ENCODE measurements at regions not wholly inside any gene's neighbourhood (a gene's known extent, or its start where the extent isn't known, plus 50 kb on each side); places are given as distances from the start of the nearest gene placed in this dataset.
"Not testable (repeated sequence)": the region's sequence is repeated elsewhere in the genome, so short reads cannot be mapped to it uniquely, and the experiment has no call there.

DNA sequence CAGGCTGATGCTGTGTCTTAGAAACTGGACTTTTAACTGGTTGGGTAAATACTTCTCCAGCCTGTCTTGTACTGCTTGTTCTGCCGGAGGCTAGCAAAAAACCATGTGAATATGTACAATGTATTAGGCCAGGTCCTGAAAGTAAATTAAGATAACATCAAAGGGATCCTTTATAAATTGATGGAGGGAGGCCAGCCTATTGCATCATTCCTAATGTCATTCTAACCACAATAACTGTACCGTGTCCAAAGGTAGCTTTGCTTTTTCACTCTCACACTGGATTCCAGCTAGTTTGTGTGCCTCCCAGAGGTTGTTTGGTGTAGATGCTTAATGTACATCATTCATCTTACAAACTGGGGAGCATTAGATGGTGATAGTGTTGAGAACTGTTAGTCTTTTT, 91.2 kb upstream of the SEM1 start:
- TF ChIP-seq, protein P1, sequence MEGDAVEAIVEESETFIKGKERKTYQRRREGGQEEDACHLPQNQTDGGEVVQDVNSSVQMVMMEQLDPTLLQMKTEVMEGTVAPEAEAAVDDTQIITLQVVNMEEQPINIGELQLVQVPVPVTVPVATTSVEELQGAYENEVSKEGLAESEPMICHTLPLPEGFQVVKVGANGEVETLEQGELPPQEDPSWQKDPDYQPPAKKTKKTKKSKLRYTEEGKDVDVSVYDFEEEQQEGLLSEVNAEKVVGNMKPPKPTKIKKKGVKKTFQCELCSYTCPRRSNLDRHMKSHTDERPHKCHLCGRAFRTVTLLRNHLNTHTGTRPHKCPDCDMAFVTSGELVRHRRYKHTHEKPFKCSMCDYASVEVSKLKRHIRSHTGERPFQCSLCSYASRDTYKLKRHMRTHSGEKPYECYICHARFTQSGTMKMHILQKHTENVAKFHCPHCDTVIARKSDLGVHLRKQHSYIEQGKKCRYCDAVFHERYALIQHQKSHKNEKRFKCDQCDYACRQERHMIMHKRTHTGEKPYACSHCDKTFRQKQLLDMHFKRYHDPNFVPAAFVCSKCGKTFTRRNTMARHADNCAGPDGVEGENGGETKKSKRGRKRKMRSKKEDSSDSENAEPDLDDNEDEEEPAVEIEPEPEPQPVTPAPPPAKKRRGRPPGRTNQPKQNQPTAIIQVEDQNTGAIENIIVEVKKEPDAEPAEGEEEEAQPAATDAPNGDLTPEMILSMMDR (IDR thresholded peaks at IDR 0.05; ENCODE audit: control extremely low read depth, extremely low read depth, low read depth, missing control alignments) = no peak
- CTCF ChIA-PET = no interaction called here
- POLR2A ChIA-PET = no interaction called here
- no peak for DNase-seq (ENCODE audit: extremely low spot score)

DNA sequence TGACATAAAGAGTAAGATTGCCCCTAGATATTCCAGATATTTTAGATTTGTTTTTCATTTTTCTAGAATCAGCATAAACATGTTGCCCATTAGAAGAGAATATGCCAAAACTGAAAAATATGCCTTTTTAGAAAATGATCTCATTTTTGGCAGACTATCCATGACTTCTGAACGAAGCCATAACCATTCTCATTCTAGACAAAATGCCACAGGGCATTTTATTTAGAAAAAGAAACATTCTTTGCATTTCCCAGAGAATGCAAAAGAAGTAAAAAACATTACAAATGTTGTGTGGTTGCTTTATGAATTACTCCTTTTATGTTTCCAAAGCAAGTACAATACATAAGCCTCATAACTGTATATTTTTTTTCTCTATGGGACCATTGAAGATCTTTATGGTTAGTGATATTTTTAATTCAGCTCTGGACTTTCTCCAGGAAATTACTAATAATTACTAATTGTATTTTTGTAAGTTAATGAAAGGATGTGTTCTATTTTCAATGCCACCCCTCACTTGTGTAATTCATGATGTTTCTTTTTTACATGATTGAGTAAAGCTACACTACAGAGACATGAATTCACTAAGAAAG, 109.6 kb upstream of the SEM1 start:
- DNase-seq (ENCODE audit: extremely low spot score) = no peak
- TF ChIP-seq, protein P1 (IDR thresholded peaks at IDR 0.05; ENCODE audit: control extremely low read depth, extremely low read depth, low read depth, missing control alignments) = no peak
- CTCF ChIA-PET = no interaction called here
- POLR2A ChIA-PET = no interaction called here

DNA sequence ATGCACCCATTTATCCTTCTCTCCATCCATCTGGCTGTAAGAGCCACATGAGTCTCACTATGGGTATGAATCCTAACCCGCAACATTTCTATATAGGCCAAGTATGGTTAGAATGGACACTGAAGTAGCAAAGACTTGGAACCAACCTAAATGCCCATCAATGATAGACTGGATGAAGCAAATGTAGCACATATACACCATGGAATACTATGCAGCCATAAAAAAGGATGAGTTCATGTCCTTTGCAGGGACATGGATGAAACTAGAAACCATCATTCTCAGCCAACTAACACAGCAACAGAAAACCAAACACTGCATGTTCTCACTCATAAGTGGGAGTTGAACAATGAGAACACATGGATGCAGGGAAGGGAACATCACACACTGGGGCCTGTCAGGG, 111.5 kb upstream of the SEM1 start:
- POLR2A ChIA-PET; DNase-seq (ENCODE audit: extremely low spot score); CTCF ChIA-PET: not testable (repeated sequence)

DNA sequence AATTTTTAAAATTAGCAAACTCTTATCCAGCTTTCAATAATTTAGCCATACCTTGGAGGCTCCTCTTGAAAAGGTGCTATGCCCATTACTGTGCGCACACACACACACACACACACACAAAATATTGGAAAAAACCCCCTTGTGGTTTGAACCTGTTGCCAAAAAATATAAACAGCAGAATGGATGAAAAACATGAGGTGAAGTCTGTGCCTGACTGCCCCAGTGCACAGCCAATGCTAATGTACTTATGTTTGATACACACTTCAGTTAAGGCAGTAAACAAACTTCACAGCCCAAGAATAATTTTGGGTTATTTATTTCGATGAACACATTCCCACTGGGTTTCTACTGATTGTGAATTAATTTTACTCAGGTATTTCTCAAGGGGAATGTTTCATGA, 113.2 kb upstream of the SEM1 start:
- TF ChIP-seq, protein P1 (IDR thresholded peaks at IDR 0.05; ENCODE audit: control extremely low read depth, extremely low read depth, low read depth, missing control alignments) = no peak
- no peak for DNase-seq (ENCODE audit: extremely low spot score)
- ChIA-PET CTCF (interaction anchor here (1.2 kb wide), 1 partner anchor 9 kb away, joined by 4 read pairs; no protein-coding TSS in a partner anchor), POLR2A (no interaction called here)

DNA sequence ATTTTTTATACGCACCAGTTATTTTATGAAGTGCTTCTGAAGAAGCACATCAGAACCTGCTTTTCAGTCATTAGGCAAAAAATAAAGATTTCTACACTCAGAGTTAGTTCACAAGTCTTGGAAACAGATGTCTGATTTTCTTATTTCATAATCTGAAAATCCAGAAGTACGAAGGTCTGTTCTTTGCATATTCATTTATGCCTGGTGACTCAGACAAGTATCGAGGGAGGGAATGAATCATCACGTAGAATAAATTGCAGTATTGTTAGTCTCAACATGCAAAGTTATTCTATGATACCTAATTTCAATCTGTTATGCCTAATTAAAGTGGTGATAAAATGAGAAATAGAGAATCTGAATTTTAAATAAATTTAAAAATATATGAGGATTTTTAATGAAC, 113.6 kb upstream of the SEM1 start:
- CTCF ChIA-PET = no interaction called here
- no peak for DNase-seq (ENCODE audit: extremely low spot score)
- POLR2A ChIA-PET = no interaction called here
- TF ChIP-seq, protein P1 (IDR thresholded peaks at IDR 0.05; ENCODE audit: control extremely low read depth, extremely low read depth, low read depth, missing control alignments) = no peak

DNA sequence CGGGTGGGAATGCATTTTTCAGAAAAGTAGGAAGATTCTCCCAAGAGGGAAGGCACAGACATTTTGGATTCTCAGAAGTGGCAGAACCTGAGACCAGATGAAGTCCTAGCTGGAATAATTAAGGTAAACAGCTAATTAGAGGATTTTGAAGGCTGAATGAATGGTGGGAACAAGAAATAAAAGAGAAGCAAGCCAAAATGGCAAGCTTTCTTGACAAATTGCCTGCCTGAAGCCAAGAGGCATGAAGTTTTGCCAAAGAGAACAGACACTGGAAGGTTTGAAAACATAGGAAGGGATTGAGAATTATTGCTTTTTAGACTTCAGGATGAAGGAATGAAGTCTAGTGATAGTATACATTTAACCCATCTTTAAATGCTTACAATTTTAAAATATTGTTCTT, 115.0 kb upstream of the SEM1 start:
- POLR2A ChIA-PET = no interaction called here

DNA sequence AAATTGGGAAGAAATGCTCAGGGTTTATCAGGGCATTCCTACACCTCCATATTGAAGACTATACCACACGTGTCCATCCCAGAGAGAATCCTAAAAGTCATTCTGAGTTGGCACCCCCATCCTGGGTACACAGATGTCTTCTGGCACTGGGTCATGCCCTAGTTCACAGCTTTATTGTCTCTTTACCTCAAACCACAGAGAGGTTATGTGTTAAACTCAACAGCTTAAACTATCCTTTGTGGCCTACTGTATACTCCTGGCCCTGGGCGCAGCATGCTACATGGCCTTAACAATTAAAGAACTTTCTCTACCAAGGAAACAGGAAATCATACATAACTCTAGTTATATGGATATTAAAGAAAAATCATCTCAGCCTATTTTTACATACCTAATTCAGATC, 115.6 kb upstream of the SEM1 start:
- TF ChIP-seq, protein P1 (IDR thresholded peaks at IDR 0.05; ENCODE audit: control extremely low read depth, extremely low read depth, low read depth, missing control alignments) = no peak
- CTCF ChIA-PET = no interaction called here
- no peak for DNase-seq (ENCODE audit: extremely low spot score)
- POLR2A ChIA-PET = no interaction called here

More for the DNA sequence above, 115.0 kb upstream of the SEM1 start:
- no peak for DNase-seq (ENCODE audit: extremely low spot score)
- CTCF ChIA-PET = no interaction called here
- TF ChIP-seq, protein P1 (IDR thresholded peaks at IDR 0.05; ENCODE audit: control extremely low read depth, extremely low read depth, low read depth, missing control alignments) = no peak
